ENCODE measurements at regions not wholly inside any gene's neighbourhood (a gene's known extent, or its start where the extent isn't known, plus 50 kb on each side); places are given as distances from the start of the nearest gene placed in this dataset.

DNA sequence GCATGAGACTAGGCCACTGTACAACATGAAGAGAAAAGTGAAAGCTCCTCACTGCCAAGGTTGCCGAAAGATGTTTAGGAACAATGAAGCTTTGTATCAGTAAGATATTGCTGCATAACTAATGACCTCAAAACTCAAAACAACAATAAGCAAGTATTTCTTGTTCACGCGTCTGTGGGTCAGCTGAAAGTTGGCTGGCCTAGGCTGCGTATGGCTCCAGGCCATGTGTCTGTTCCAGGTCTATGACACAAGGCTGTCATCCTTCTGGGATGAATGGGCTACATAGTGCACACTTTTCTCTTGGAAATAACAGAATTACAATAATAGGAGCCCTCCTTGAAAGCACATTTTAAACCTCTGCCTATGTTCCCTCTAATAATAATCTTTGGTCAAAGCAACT is 515.9 kb downstream of the PLPP3 start:
- H3K4me3 ChIP-seq (ENCODE audit: low read length) = no peak overlapping the region
- no peaks in the 10 kb centered on the region for H3K4me1 Mint-ChIP-seq
- no peaks in the 10 kb centered on the region for H3K27me3 ChIP-seq (ENCODE audit: control insufficient read depth, insufficient read depth, low read length)
- peaks cover 2 to 7% of the 10 kb centered on the region in 2 donors for H3K9me3 Mint-ChIP-seq
- no peak overlapping the region for H3K27ac Mint-ChIP-seq
- TF ChIP-seq, protein P1, sequence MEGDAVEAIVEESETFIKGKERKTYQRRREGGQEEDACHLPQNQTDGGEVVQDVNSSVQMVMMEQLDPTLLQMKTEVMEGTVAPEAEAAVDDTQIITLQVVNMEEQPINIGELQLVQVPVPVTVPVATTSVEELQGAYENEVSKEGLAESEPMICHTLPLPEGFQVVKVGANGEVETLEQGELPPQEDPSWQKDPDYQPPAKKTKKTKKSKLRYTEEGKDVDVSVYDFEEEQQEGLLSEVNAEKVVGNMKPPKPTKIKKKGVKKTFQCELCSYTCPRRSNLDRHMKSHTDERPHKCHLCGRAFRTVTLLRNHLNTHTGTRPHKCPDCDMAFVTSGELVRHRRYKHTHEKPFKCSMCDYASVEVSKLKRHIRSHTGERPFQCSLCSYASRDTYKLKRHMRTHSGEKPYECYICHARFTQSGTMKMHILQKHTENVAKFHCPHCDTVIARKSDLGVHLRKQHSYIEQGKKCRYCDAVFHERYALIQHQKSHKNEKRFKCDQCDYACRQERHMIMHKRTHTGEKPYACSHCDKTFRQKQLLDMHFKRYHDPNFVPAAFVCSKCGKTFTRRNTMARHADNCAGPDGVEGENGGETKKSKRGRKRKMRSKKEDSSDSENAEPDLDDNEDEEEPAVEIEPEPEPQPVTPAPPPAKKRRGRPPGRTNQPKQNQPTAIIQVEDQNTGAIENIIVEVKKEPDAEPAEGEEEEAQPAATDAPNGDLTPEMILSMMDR (IDR thresholded peaks at IDR 0.05) = no peak
- peaks cover 0 to 6% of the 10 kb centered on the region in 2 donors for H3K27me3 Mint-ChIP-seq (ENCODE audit: low read depth in 2 of 2)
- intact Hi-C loops (cut with micrococcal nuclease) = no loop called here
- H3K4me3 Mint-ChIP-seq = no peak overlapping the region
- H3K36me3 Mint-ChIP-seq = no peaks in the 10 kb centered on the region
- no peak for DNase-seq
- ATAC-seq = no peak
- 90% methylated on average over 4 of the region's 4 CpGs for WGBS (ENCODE audit: insufficient coverage)
- no peaks in the 10 kb centered on the region for H3K36me3 ChIP-seq (ENCODE audit: control insufficient read depth, insufficient read depth, low read length)
- H3K9me3 ChIP-seq (ENCODE audit: control insufficient read depth, insufficient read depth, low read length) = no peaks in the 10 kb centered on the region
- no peaks in the 10 kb centered on the region for H3K4me1 ChIP-seq (ENCODE audit: control insufficient read depth, insufficient read depth, low read length)
- no peak overlapping the region for H3K27ac ChIP-seq (ENCODE audit: low read length)

- H3K27ac Mint-ChIP-seq = no peak overlapping the region
- over 99% methylated on average over 4 of the region's 4 CpGs for WGBS (ENCODE audit: insufficient coverage)
- Histone ChIP-seq H3K27me3 (ENCODE audit: control insufficient read depth, insufficient read depth, low read length) (no peaks in the 10 kb centered on the region), H3K4me3 (ENCODE audit: low read length) (no peak overlapping the region), H3K4me1 (ENCODE audit: control insufficient read depth, insufficient read depth, low read length) (no peaks in the 10 kb centered on the region), H3K36me3 (ENCODE audit: control insufficient read depth, insufficient read depth, low read length) (no peaks in the 10 kb centered on the region), H3K9me3 (ENCODE audit: control insufficient read depth, insufficient read depth, low read length) (no peaks in the 10 kb centered on the region), H3K27ac (ENCODE audit: low read length) (no peak overlapping the region)
- H3K4me3 Mint-ChIP-seq = no peak overlapping the region
- intact Hi-C loops (cut with micrococcal nuclease) = no loop called here
- peaks cover 2 to 7% of the 10 kb centered on the region in 2 donors for H3K9me3 Mint-ChIP-seq
- ATAC-seq (no peak), DNase-seq (no peak)
- peaks cover 0 to 6% of the 10 kb centered on the region in 2 donors for H3K27me3 Mint-ChIP-seq (ENCODE audit: low read depth in 2 of 2)
- no peaks in the 10 kb centered on the region for H3K36me3 Mint-ChIP-seq
- H3K4me1 Mint-ChIP-seq = no peaks in the 10 kb centered on the region
- TF ChIP-seq, protein P1 (IDR thresholded peaks at IDR 0.05) = no peak
These were observed 516.7 kb downstream of the PLPP3 start for GRCh38 chr1:56062625-56063024.

GRCh38 chr1:56061824-56062223 is 517.5 kb downstream of the PLPP3 start:
- Histone ChIP-seq H3K4me3 (ENCODE audit: low read length) (no peak overlapping the region), H3K36me3 (ENCODE audit: control insufficient read depth, insufficient read depth, low read length) (no peaks in the 10 kb centered on the region), H3K27me3 (ENCODE audit: control insufficient read depth, insufficient read depth, low read length) (no peaks in the 10 kb centered on the region), H3K27ac (ENCODE audit: low read length) (no peak overlapping the region), H3K9me3 (ENCODE audit: control insufficient read depth, insufficient read depth, low read length) (no peaks in the 10 kb centered on the region), H3K4me1 (ENCODE audit: control insufficient read depth, insufficient read depth, low read length) (no peaks in the 10 kb centered on the region)
- H3K9me3 Mint-ChIP-seq = peaks cover 2 to 7% of the 10 kb centered on the region in 2 donors
- no peaks in the 10 kb centered on the region for H3K36me3 Mint-ChIP-seq
- DNase-seq (no peak), ATAC-seq (no peak)
- TF ChIP-seq, protein P1 (IDR thresholded peaks at IDR 0.05) = no peak
- intact Hi-C loops (cut with micrococcal nuclease) = no loop called here
- H3K27me3 Mint-ChIP-seq (ENCODE audit: low read depth in 2 of 2) = peaks cover 0 to 6% of the 10 kb centered on the region in 2 donors
- no peak overlapping the region for H3K27ac Mint-ChIP-seq
- no peak overlapping the region for H3K4me3 Mint-ChIP-seq
- H3K4me1 Mint-ChIP-seq = no peaks in the 10 kb centered on the region

GRCh38 chr1:56060906-56061305 is 518.5 kb downstream of the PLPP3 start:
- Mint-ChIP-seq H3K4me1 (no peaks in the 10 kb centered on the region), H3K9me3 (peaks cover 2 to 7% of the 10 kb centered on the region in 2 donors), H3K27me3 (ENCODE audit: low read depth in 2 of 2) (peaks cover 0 to 6% of the 10 kb centered on the region in 2 donors), H3K27ac (no peak overlapping the region), H3K4me3 (no peak overlapping the region), H3K36me3 (no peaks in the 10 kb centered on the region)
- Histone ChIP-seq H3K27me3 (ENCODE audit: control insufficient read depth, insufficient read depth, low read length) (no peaks in the 10 kb centered on the region), H3K36me3 (ENCODE audit: control insufficient read depth, insufficient read depth, low read length) (no peaks in the 10 kb centered on the region), H3K9me3 (ENCODE audit: control insufficient read depth, insufficient read depth, low read length) (no peaks in the 10 kb centered on the region), H3K4me3 (ENCODE audit: low read length) (no peak overlapping the region), H3K4me1 (ENCODE audit: control insufficient read depth, insufficient read depth, low read length) (no peaks in the 10 kb centered on the region), H3K27ac (ENCODE audit: low read length) (no peak overlapping the region)
- intact Hi-C loops (cut with micrococcal nuclease) = no loop called here
- DNase-seq (no peak), ATAC-seq (no peak)
- TF ChIP-seq, protein P1 (IDR thresholded peaks at IDR 0.05) = no peak
- WGBS (ENCODE audit: insufficient coverage) = no CpG with 5 or more reads among the region's 1 CpG
